Stimulated activated CD4-positive, alpha-beta T cell treated with anti-CD3 and anti-CD28 coated beads, Interleukin-15, amount 100 ng/mL, for 48 hours (primary cell): ENCODE measurements at regions not wholly inside any gene's neighbourhood (a gene's known extent, or its start where the extent isn't known, plus 50 kb on each side); places are given as distances from the start of the nearest gene placed in this dataset.
"Not testable (repeated sequence)": the region's sequence is repeated elsewhere in the genome, so short reads cannot be mapped to it uniquely, and the experiment has no call there.

Experiments used
- DNase-seq, 2 donors: peaks; one replicate each; pipeline ENCODE4 v3.0.0-alpha.2; 2020; ENCODE audit warnings: low read depth in 2 of 2

DNA sequence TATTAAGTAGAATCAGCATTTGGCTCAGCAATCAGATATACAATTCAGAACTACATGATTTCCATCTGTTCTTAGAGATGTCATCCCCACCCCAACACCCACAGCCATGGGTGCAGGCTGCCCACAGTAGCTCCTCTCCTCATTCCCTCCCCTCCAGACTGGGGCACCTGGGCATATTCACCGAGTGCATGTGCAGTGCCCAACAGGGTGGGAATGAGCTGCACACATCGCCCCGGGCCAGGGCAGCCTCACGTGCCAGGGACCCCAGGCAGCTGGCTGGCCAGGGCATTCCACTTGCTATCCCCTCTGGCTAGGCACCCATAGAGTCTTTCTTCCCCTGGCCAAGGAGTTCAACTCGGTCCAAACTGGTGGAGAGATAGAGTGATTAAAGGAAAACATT is 461.9 kb upstream of the NUDT12 start:
- no peak for DNase-seq

DNA sequence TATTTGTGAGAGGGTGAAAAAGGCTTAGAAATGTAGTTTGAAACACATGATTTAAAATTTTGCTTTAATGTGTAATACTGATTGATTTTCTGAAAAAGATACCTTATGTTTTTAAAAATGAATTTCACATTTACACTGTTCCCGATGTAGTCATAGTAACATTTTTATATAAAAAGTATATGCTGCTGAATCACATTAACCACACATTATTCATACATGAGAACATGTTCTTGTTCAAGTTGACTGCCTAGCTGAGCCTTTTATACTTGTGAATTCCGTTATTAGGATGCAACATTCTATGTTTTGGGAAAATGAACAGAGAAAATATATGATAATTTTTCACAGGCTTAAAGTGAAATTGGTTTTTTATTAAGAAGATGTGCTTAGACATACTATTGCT is 461.1 kb upstream of the NUDT12 start:
- DNase-seq: no peak

DNA sequence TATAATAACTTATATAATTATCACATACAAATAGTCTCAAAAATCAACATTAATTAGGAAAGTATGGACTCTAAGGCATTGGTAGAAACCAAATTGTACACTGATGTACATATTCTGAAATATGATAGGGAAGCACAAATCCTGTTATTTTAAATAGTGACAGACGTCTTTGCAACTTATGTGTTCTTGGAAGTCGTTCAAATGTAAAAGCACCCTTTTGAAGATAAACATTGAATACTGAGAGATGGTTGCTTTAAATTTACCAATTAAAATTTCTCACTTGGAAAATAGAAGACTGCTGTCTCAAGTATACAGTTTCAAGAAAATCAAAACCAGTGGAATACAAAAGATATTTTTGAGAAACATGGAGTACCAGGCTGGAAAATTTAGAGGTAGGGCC is 457.4 kb upstream of the NUDT12 start:
- DNase-seq: no peak

DNA sequence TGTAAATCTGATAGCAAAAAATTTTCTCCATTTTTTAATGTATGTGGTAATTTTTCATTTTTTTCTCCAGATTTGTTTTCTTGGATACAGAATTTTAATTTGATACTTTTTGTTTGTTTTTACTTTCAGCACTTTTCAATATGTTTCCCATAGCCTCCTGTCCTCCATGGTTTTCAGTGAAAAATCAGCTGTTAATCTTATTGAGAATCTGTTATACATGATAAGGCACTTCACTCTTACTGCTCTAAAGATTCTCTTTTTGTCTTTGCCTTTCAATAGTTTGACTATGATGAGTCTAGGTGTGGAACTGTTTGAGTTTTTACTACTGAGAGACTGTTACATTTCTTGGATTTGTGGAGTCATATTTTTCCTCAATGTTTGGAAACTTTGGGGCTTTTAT is 455.7 kb upstream of the NUDT12 start:
- DNase-seq: no peak

DNA sequence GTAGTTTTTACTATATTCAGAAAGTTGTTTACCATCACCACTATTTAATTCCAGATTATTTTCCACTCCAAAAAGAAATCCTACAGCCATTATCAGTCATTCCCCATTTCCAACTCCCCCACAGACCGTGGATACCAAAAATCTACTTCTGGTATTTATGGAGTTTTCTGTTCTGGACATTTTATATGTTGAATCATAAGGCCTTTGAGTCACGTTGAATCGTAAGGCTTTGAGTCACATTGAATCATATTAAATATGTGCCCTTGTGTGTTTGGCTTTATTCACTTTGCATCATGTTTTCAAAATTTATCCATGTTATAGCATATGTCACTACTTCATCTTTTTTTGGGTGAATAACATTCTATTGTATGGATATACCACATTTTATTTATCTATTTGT is 454.1 kb upstream of the NUDT12 start:
- no peak for DNase-seq

DNA sequence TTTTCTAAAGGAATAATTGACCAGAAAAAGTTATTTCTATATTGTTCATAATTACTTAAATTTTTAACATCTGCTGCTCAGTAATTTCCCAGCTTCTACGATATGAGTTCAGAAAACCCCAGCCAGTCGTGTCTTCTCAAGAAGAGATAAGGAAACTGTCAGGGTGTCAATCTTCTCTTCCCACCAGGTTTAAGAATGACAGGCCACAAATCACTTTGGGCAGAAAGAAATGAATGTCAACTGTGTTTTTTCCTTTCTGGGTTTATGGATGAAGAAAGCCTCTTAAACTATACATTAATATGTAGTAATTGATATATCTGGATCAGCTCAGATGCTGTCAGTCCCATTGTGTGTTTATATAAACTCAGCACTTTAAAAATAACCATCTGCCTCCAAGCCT is 453.2 kb upstream of the NUDT12 start:
- no peak for DNase-seq

DNA sequence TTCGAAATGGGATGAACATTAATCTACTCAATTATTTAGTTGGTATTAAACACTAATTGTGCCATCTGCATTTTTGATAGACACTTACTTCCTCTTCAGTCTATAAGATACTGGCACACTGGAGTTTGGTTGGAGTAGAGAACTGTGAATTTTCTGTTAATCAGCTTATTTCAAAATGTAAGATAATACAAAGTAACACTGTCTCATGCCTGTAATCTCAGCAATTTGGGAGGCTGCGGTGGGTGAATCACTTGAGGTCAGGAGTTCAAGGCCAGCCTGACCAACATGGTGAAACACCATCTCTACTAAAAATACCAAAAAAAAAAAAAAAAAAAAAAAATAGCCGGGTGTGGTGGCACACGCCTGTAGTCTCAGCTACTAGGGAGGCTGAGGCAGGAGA is 440.2 kb upstream of the NUDT12 start:
- DNase-seq: not testable (repeated sequence)

DNA sequence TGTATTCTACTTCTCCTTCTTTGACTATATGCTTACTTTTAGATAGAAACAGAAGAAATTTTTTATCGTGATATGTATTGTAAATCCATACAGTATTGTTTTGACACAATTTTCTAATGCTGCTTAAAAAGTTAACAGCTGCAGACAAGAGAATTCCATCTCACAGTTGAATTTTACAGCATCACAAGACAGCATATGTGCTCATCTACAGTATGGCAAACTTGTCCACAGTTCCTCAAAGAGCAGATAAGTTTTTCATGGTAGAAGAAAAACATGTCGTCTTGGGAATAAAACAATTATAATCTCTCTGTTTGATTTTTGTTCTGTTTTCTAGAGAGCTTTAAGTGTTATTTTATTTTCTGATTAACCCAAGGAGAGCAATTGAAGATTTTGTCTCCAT is 438.5 kb upstream of the NUDT12 start:
- no peak for DNase-seq

DNA sequence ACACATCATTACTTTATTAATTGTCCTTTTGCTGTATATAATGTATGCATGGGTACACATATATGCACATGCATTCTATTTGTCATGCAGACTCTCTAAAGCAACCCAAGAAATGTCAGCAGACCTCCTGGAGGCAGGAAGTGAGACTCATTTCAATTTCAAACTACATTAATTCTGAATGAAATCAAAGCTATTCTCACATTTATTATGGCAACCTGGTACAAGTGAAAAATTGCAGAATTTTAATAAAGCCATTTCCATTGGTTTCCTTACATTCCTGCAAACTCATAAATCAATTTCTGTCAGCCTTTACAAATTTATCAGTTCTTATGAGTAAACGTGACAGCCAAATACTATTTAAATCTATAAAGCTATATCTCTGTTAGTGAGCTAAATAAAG is 430.4 kb upstream of the NUDT12 start:
- DNase-seq: no peak

DNA sequence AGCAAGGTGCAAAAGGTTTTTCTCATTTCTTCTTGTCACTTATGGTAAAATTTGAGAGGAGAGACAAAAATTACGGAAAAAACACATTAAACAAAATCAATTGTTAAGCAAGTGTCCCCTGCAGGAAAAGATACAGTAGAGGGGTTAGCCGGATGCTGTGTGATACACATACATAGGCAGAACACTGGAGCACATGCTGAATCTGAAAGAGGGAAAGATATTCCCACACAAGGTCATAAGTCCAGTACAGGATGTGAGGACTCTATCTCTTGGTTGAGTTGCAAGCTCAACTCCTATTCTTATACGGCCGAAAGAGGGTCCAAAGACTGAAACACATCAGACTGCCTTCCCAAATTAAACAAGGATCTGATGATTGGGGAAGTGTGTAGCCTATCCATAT is 427.5 kb upstream of the NUDT12 start:
- no peak for DNase-seq

DNA sequence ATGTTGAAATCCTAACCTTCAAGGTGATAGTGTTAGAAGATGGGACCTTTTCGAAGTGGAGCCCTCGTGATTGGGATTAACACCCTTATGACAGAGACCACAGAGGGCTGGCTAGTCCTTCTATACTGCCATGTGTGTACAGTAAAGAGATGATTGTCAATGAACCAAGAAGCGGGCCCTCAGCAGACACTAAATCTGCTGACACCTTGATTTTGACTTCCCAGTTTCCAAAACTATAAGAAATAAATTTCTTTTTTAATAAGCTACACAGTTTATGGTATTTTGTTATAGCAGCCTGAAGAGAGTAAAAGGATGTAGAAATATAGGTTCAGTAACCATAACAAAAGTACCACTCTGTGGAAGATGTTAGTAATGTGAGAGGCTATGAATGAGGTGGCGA is 419.0 kb upstream of the NUDT12 start:
- DNase-seq: no peak

DNA sequence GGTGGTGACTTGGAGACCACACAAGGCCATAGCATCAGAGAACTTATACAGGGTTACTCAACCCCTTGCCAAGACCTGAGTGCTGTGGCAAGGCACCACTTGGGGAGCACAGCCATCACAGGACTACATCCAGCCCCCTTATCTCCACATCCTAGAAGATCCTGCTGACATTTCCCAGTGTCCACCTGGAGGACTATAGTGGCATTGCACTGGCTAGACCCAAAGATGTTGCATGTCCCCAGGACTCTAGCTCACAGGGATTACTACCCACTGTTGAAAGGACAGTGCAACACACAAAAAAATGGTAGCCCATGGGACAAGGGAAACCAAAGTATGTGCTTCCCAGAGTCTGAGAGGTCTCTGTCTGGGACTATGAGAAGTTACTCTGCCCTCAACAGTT is 411.1 kb upstream of the NUDT12 start:
- DNase-seq: no peak

DNA sequence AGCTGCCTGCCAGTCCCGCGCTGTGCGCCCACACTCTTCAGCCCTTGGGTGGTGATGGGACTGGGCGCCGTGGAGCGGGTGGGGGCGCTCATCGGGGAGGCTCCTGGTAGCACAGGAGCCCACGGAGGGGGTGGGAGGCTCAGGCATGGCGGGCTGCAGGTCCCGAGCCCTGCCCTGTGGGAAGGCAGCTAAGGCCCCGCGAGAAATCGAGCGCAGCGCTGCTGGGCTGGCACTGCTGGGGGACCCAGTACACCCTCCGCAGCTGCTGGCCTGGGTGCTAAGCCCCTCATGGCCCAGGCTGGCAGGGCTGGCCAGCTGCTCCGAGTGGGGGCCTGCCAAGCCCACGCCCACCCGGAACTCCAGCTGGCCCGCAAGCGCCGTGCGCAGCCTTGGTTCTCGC is 403.7 kb upstream of the NUDT12 start:
- DNase-seq: not testable (repeated sequence)

DNA sequence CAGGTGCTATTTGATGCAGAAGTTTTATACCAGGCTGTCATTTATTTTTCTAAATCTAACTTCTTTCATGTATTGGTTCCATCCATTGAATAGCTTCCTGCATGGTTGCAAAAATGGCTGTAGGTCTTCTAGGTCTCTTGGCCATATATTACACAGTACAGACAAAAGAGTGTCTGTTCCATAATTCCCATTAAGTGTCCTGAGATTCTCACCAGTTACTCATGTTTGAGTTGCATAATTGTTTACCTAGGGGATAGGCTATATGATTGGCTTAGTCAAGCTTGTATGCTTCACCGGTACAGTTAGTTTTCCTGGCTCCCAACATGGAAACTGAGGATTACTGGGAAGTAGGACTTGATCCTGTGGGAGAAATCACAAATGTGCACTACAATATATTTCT is 399.4 kb upstream of the NUDT12 start:
- no peak for DNase-seq

DNA sequence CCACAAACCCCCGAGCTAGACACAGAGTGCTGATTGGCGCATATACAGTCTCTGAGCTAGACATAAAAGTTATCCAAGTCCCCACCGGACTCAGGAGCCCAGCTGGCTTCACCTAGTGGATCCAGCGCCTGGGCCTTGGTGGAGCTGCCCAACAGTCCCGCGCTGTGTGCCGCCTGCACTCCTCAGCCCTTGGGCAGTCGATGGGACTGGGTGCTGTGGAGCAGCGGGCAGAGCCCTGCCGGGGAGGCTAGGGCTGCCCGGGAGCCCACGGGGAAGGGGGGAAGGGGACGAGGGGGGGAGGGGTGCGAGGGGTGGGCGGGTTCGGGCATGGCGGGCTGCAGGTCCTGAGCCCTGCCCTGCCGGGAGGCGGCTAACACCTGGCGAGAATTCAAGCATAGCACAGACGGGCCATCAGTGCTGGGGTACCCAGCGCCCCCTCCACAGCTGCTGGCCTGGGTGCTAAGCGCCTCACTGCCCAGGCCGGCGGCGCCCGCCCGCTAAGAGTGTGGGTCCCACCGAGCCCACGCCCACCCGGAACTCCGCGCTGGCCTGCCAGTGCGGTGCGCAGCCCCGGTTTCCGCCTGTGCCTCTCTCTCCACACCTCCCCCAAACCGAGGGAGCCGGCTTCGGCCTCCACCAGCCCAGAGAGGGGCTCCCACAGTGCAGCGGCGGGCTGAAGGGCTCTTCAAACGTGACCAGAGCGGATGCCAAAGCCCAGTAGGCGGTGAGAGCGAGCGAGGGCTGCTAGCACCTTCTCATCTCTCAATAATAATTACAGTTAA is 391.2 kb upstream of the NUDT12 start:
- DNase-seq: no peak

DNA sequence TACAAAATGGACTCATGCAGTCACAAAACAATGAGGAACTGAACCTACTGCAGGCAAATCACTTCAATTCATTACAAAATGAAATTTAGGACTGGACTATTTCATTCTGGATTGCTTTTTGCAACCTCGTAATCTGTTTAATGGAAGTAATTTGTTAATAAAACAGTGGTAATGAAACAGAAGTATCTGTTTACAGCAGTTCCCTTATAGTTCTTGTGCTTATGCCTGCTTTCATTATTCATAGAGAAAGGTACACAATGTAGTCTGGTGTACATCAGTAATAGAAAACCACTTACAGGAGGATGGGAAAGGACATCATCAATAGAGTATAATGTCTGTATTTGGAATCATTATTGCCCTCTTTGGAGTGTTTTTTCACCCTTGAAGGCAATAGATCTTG is 389.2 kb upstream of the NUDT12 start:
- DNase-seq: no peak

DNA sequence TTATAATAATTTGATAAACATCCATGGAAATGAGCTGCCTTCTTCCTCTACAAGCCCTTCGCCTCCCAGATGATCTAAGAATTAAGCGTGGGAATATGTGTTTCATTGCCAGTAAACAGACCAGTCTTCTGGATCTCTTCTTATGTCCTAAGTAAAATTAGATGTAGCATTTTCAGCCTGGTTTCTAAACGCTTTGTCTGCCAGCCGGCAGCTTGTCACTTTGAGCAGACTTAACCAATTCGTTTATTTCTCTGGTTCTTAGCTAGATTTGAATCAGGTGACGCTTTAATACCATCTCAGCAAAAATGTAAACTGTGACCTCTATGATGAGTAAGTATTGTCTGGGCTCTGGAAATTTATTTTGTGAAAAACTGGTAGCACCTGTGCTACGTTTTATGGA is 380.6 kb upstream of the NUDT12 start:
- no peak for DNase-seq

DNA sequence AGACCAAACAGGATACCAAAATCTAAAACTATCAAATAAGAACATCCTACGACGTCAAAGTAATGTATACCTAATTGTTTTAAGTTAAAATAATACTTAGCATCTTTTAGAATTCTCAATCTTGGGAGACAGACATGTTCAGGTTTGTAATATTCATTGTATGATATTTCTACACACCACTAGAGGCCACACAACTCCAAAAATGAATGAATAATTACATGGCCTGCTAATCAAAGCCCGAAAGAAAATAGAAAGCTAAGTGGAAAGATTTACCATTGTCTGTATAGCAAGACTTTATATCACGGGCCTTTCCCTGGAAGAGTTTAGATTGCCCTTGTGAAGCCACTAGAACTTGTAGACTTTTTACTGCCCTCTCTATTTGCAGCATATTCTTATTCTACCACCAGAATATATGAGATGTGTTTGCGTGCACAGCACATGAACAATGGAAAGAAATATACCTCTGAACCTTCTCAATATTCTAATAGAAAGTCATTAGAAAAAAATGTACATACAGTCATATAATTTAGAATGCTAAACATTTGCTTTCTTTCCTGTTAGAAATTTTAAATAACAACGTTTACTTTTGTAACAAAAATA is 380.1 kb upstream of the NUDT12 start:
- no peak for DNase-seq

DNA sequence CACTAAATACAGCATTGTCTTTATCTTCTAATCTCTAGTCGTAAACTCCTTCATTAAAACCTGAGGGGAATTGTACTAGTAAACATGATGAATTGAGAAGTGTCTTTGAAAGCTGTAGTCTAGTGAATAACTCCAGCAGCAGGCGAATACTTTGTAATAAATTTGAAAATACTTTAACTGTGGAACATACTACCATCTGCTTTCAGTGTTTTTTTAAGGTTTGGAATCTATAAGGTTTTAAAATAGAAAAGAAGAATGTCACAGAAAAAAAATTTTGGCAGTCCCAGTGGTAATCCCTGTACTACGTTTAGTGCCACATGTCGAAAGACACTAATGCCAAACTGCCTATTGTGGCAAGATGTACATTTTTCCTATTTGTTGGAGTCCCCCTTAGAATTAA is 379.0 kb upstream of the NUDT12 start:
- DNase-seq: no peak

DNA sequence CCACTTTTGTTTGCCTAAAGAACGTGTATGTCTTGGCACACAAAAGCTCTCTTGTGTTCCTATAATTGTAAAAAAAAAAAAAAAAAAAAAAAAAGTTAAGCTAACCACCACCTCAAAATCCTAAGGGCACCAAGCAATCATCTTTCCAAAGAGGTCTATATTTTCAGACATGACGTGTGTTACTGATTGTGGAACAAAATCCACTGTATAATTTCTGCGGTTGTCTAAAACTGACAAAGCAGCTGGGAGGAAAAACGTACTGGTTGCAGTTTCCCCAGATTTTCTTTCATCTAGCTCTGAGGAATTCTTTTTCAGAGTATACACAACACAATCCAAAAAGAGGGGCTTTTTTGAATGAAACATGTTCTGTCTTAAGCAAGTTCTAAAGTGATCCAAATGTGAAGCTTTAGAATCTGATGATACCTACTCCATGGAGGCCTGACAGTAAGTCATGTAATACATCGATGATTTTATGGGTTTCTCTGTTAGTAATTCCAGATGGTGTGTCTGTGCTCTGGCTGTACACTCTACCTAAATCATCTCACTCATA is 375.6 kb upstream of the NUDT12 start:
- no peak for DNase-seq

DNA sequence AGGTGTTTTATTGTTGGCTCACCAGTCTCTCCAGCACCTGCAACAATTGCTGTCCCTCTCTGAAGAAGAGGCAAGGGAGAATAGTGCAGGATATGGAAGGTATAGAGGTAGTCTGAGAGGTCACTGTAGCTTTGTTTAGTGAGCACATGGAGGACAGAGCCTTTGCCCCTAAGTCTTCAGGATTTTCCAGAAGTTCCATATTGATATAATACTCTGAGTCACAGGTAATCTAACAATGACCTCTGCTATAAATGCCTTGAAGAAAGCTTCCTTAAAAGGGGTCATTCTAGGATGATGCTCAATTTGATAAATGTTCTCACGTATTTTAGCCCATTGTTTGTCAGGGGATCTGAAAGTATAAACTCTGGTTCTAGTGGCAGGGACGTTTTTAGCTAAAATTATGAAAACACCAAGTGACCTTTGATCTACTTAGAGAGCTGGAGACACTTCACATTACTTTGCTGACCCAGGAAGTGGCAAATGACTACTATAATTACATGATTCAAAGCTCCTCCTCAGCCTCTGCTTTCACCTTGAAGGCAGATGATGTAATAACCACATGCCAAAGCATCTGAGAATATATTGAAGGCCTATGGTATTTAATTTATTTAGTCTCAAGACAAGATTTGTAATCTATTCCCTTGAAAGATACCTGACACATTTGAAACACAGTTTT is 366.9 kb upstream of the NUDT12 start:
- DNase-seq: no peak

DNA sequence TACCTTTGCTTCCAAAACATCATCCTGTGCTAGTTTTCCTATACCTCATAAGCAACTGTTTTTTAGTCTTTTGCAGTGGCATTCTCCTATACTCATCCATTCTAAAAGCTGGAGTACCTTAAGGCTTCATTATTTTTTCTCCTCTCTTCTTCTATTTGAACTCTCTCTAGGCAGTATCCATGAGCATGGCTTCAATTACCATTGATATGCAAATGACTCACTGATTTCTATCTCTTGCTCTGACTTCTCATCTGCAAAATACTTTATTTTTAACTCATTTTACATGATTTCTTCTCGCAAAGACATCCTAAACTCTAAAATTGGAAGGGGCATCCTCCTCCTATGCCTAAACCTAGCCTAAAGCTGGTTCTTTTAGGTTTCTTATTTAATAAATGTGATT is 365.1 kb upstream of the NUDT12 start:
- DNase-seq: no peak

DNA sequence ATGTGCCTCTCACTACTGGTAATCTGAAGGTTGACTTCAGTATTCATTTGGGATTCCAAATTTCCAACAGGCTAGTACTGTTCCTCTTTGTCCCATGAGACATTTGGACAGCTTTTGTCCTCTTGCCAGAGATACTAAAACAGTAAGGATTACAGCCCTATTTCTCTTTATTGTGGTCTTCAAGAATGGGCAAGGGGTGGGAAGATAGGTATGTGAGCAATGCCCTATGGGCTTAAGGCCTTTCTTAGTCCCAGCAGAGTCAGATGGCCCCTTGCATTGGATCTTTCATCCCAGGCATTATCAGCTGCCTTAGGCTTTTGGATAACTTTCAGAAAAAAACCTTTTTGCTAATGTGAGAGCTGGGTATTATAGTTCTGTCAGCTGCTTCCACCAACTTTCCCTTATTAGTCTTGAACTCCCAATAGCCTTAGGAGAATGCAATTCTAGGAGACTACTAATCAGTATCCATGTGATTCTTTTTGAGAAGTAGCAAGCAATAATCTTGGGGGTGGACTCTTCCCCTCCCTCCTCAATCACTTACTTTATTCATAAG is 361.1 kb upstream of the NUDT12 start:
- DNase-seq: no peak
